Mesendoderm (in vitro differentiated cells): ENCODE measurements at regions not wholly inside any gene's neighbourhood (a gene's known extent, or its start where the extent isn't known, plus 50 kb on each side); places are given as distances from the start of the nearest gene placed in this dataset.
"Not testable (repeated sequence)": the region's sequence is repeated elsewhere in the genome, so short reads cannot be mapped to it uniquely, and the experiment has no call there.

Experiments
- DNase-seq: peaks from one replicate; pipeline ENCODE4 v3.0.0; 2013
- H2AK5ac ChIP-seq: 2 replicates; pipeline ENCODE4 v1.6.1; 2013; ENCODE audit warnings: low read length, inconsistent platforms
- H2BK120ac ChIP-seq: 2 replicates; pipeline ENCODE4 v1.6.1; 2013; ENCODE audit warnings: low read depth, mild to moderate bottlenecking, low read length, moderate library complexity, mixed read lengths
- H2BK15ac ChIP-seq: replicated peaks from 2 replicates; pipeline ENCODE4 v1.6.1; 2013; ENCODE audit warnings: low read depth, mild to moderate bottlenecking, moderate library complexity
- H2BK5ac ChIP-seq: 2 replicates; pipeline ENCODE4 v1.6.1; 2013; ENCODE audit warnings: low read length, inconsistent platforms
- H3K18ac ChIP-seq: 2 replicates; pipeline ENCODE4 v1.6.1; 2013; ENCODE audit warnings: mild to moderate bottlenecking, low read length, mixed read lengths
- H3K23ac ChIP-seq: one replicate; pipeline ENCODE4 v1.6.1; 2013; ENCODE audit warnings: low read length
- H3K27ac ChIP-seq: 2 replicates; pipeline ENCODE4 v1.5.1; 2013; ENCODE audit warnings: low read depth, mild to moderate bottlenecking, inconsistent platforms, low read length, moderate library complexity
- H3K27me3 ChIP-seq: 2 replicates; pipeline ENCODE4 v1.6.1; 2013; ENCODE audit warnings: low read length, control low read depth, mild to moderate bottlenecking, inconsistent platforms; ENCODE audit not compliant: insufficient read depth, poor library complexity
- H3K36me3 ChIP-seq: 2 replicates; pipeline ENCODE4 v1.6.1; 2013; ENCODE audit warnings: low read length, inconsistent platforms; ENCODE audit not compliant: control insufficient read depth, insufficient read depth
- H3K4ac ChIP-seq: one replicate; pipeline ENCODE4 v1.6.1; 2013; ENCODE audit warnings: low read depth, mild to moderate bottlenecking, low read length, moderate library complexity
- H3K4me1 ChIP-seq: 2 replicates; pipeline ENCODE4 v1.6.1; 2013; ENCODE audit warnings: low read depth, low read length, inconsistent platforms; ENCODE audit not compliant: control insufficient read depth
- H3K4me2 ChIP-seq: 2 replicates; pipeline ENCODE4 v1.6.1; 2013; ENCODE audit warnings: low read length
- H3K4me3 ChIP-seq: 2 replicates; pipeline ENCODE4 v1.5.1; 2013; ENCODE audit warnings: mild to moderate bottlenecking, low read length
- H3K56ac ChIP-seq: one replicate; pipeline ENCODE4 v1.6.1; 2013; ENCODE audit warnings: low read length
- H3K79me1 ChIP-seq: 2 replicates; pipeline ENCODE4 v1.6.1; 2013; ENCODE audit warnings: low read length, inconsistent platforms
- H3K79me2 ChIP-seq: 2 replicates; pipeline ENCODE4 v1.6.1; 2013; ENCODE audit warnings: mild to moderate bottlenecking, low read length; ENCODE audit not compliant: control insufficient read depth, insufficient read depth
- H3K9ac ChIP-seq: 2 replicates; pipeline ENCODE4 v1.6.1; 2013; ENCODE audit warnings: low read length, inconsistent platforms
- H4K5ac ChIP-seq: one replicate; pipeline ENCODE4 v1.6.1; 2013; ENCODE audit warnings: low read length
- H4K8ac ChIP-seq: one replicate; pipeline ENCODE4 v1.6.1; 2013; ENCODE audit warnings: low read depth, mild to moderate bottlenecking, control low read depth, low read length, moderate library complexity
- WGBS: extraction: QIAGEN DNeasy Blood & Tissue Kit; methylation state at CpG from one replicate; pipeline ENCODE4 v1.1.7; 2013; ENCODE audit warnings: low lambda C conversion rate, missing lambda C conversion rate; ENCODE audit not compliant: insufficient coverage; ENCODE audit errors: extremely low coverage; 5-methylcytosine and 5-hydroxymethylcytosine counted together

GRCh38 chr11:13214276-13214675 lies 63.3 kb upstream of the BMAL1 start:
- no peak for DNase-seq
- no peak overlapping the region for H3K18ac ChIP-seq
- H3K27me3 ChIP-seq = no peaks in the 10 kb centered on the region
- H3K36me3 ChIP-seq = no peaks in the 10 kb centered on the region
- H3K23ac ChIP-seq = no peak overlapping the region
- H3K4ac ChIP-seq = no peak overlapping the region
- H4K8ac ChIP-seq = no peak overlapping the region
- no peak overlapping the region for H2BK120ac ChIP-seq
- no peaks in the 10 kb centered on the region for H3K4me1 ChIP-seq
- WGBS = no CpG with 5 or more reads among the region's 5 CpGs
- H2BK15ac ChIP-seq = no peak overlapping the region
- H4K5ac ChIP-seq = no peak overlapping the region
- no peak overlapping the region for H3K56ac ChIP-seq
- no peaks in the 10 kb centered on the region for H3K79me2 ChIP-seq
- no peak overlapping the region for H3K4me3 ChIP-seq
- H3K27ac ChIP-seq = no peak overlapping the region
- no peak overlapping the region for H3K4me2 ChIP-seq
- no peak overlapping the region for H3K9ac ChIP-seq
- H2AK5ac ChIP-seq = no peak overlapping the region
- H2BK5ac ChIP-seq = no peak overlapping the region
- H3K79me1 ChIP-seq = no peaks in the 10 kb centered on the region

- Histone ChIP-seq H2AK5ac (no peak overlapping the region), H3K36me3 (no peaks in the 10 kb centered on the region), H3K9ac (no peak overlapping the region), H2BK15ac (no peak overlapping the region), H3K79me1 (no peaks in the 10 kb centered on the region), H3K4me1 (no peaks in the 10 kb centered on the region), H3K23ac (no peak overlapping the region), H3K4ac (no peak overlapping the region), H3K27me3 (no peaks in the 10 kb centered on the region), H2BK120ac (no peak overlapping the region), H4K8ac (no peak overlapping the region), H3K27ac (no peak overlapping the region), H3K56ac (no peak overlapping the region), H3K4me3 (no peak overlapping the region), H3K79me2 (no peaks in the 10 kb centered on the region), H2BK5ac (no peak overlapping the region), H3K4me2 (no peak overlapping the region), H3K18ac (no peak overlapping the region), H4K5ac (no peak overlapping the region)
- no CpG with 5 or more reads among the region's 4 CpGs for WGBS
- DNase-seq = no peak
These were observed 62.4 kb upstream of the BMAL1 start for GRCh38 chr11:13215149-13215548.

GRCh38 chr11:13216019-13216710 lies 61.4 kb upstream of the BMAL1 start:
- Histone ChIP-seq H2BK5ac (no peak overlapping the region), H3K79me1 (no peaks in the 10 kb centered on the region), H3K4ac (no peak overlapping the region), H2BK120ac (no peak overlapping the region), H2AK5ac (no peak overlapping the region), H4K5ac (no peak overlapping the region), H3K23ac (no peak overlapping the region), H3K56ac (peak overlapping the region; percentile 40), H3K9ac (no peak overlapping the region), H3K36me3 (no peaks in the 10 kb centered on the region), H3K27me3 (no peaks in the 10 kb centered on the region), H4K8ac (no peak overlapping the region), H3K18ac (peak overlapping the region; percentile 6), H2BK15ac (no peak overlapping the region), H3K27ac (peak overlapping the region; percentile 18), H3K4me3 (no peak overlapping the region), H3K4me2 (no peak overlapping the region), H3K4me1 (no peaks in the 10 kb centered on the region), H3K79me2 (no peaks in the 10 kb centered on the region)
- peak; percentile 95 for DNase-seq
- WGBS = no CpG with 5 or more reads among the region's 8 CpGs

GRCh38 chr11:13216711-13217075 lies 60.9 kb upstream of the BMAL1 start:
- no peak overlapping the region for H2BK15ac ChIP-seq
- H3K23ac ChIP-seq = no peak overlapping the region
- no peak overlapping the region for H3K4me2 ChIP-seq
- H3K27ac ChIP-seq = peak overlapping the region; percentile 18
- H3K4me1 ChIP-seq = no peaks in the 10 kb centered on the region
- no peak overlapping the region for H2AK5ac ChIP-seq
- H3K36me3 ChIP-seq = no peaks in the 10 kb centered on the region
- H2BK120ac ChIP-seq = no peak overlapping the region
- H4K8ac ChIP-seq = no peak overlapping the region
- H3K56ac ChIP-seq = no peak overlapping the region
- no peak for DNase-seq
- no peak overlapping the region for H3K4ac ChIP-seq
- H3K79me2 ChIP-seq = no peaks in the 10 kb centered on the region
- H4K5ac ChIP-seq = no peak overlapping the region
- no peaks in the 10 kb centered on the region for H3K79me1 ChIP-seq
- H3K4me3 ChIP-seq = no peak overlapping the region
- H3K18ac ChIP-seq = peak overlapping the region; percentile 6
- no peaks in the 10 kb centered on the region for H3K27me3 ChIP-seq
- WGBS = no CpG with 5 or more reads among the region's 3 CpGs
- H3K9ac ChIP-seq = no peak overlapping the region
- H2BK5ac ChIP-seq = no peak overlapping the region

- H4K5ac ChIP-seq, H2AK5ac ChIP-seq, DNase-seq, H3K4me1 ChIP-seq, H2BK5ac ChIP-seq, H3K56ac ChIP-seq, H3K4ac ChIP-seq, H3K79me2 ChIP-seq, H2BK15ac ChIP-seq, H2BK120ac ChIP-seq, H3K23ac ChIP-seq, H4K8ac ChIP-seq, H3K36me3 ChIP-seq, H3K18ac ChIP-seq, H3K27me3 ChIP-seq, H3K79me1 ChIP-seq, H3K4me2 ChIP-seq, H3K9ac ChIP-seq, H3K27ac ChIP-seq, H3K4me3 ChIP-seq: not testable (repeated sequence)
- no CpG with 5 or more reads among the region's 1 CpG for WGBS
These were observed 58.9 kb upstream of the BMAL1 start for GRCh38 chr11:13218685-13219084.

GRCh38 chr11:13220148-13220547 lies 57.4 kb upstream of the BMAL1 start:
- no peak for DNase-seq
- Histone ChIP-seq H3K9ac (no peak overlapping the region), H3K27ac (no peak overlapping the region), H2BK120ac (no peak overlapping the region), H2BK5ac (no peak overlapping the region), H3K4me3 (no peak overlapping the region), H4K5ac (no peak overlapping the region), H2AK5ac (no peak overlapping the region), H3K4me1 (peaks cover 3% of the 10 kb centered on the region), H3K36me3 (no peaks in the 10 kb centered on the region), H3K27me3 (no peaks in the 10 kb centered on the region), H2BK15ac (no peak overlapping the region), H3K4ac (no peak overlapping the region), H3K79me2 (no peaks in the 10 kb centered on the region), H4K8ac (no peak overlapping the region), H3K4me2 (no peak overlapping the region), H3K79me1 (no peaks in the 10 kb centered on the region), H3K18ac (no peak overlapping the region), H3K56ac (no peak overlapping the region), H3K23ac (no peak overlapping the region)
- no CpG with 5 or more reads among the region's 3 CpGs for WGBS
